Gastroesophageal sphincter (tissue), 3 donors: ENCODE measurements at regions not wholly inside any gene's neighbourhood (a gene's known extent, or its start where the extent isn't known, plus 50 kb on each side); places are given as distances from the start of the nearest gene placed in this dataset.

ENCODE experiments used
- POLR2A ChIP-seq, 2 donors: fragments of 450-650 bp; IDR thresholded peaks; one replicate each; pipeline ENCODE4 v1.6.1; 2017; ENCODE audit warnings: antibody characterized with exemption in 2 of 2, mild to moderate bottlenecking in 2 of 2, moderate library complexity in 1 of 2
- TF ChIP-seq, protein P1 (sequence below), 4 experiments: fragments of 200-600 bp in 2 of 4; fragments of 450-650 bp in 2 of 4; sonication (generic) in 1 of 4; IDR thresholded peaks; one replicate each; pipeline ENCODE4 v1.5.1; 2017 to 2019; ENCODE audit warnings: antibody characterized with exemption in 4 of 4, mild to moderate bottlenecking in 2 of 4, moderate library complexity in 2 of 4

DNA sequence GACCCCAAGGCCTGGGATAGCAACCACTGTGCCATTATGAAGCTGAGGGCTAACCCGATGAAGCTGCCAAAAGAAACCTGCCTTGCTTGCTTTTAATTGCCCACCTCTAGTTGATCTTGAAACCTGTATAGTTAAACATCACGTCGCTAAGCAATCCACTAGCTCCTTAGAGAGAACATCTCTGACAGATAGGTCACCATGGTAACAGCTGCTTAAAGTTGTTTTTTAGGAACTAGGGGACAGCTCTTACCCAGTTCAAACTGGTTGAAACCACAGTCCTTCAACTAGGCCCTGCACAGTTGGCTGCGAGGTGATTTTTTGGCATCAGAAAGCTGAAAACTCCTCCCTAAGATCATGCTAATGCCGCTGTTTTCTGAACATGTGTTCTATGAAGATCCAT lies 135.7 kb downstream of the EBLN2 start:
- TF ChIP-seq, protein P1, sequence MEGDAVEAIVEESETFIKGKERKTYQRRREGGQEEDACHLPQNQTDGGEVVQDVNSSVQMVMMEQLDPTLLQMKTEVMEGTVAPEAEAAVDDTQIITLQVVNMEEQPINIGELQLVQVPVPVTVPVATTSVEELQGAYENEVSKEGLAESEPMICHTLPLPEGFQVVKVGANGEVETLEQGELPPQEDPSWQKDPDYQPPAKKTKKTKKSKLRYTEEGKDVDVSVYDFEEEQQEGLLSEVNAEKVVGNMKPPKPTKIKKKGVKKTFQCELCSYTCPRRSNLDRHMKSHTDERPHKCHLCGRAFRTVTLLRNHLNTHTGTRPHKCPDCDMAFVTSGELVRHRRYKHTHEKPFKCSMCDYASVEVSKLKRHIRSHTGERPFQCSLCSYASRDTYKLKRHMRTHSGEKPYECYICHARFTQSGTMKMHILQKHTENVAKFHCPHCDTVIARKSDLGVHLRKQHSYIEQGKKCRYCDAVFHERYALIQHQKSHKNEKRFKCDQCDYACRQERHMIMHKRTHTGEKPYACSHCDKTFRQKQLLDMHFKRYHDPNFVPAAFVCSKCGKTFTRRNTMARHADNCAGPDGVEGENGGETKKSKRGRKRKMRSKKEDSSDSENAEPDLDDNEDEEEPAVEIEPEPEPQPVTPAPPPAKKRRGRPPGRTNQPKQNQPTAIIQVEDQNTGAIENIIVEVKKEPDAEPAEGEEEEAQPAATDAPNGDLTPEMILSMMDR (IDR thresholded peaks at IDR 0.05) = no peak
- no peak for TF ChIP-seq POLR2A (IDR thresholded peaks at IDR 0.05)
